H9 (cell line): ENCODE measurements at regions not wholly inside any gene's neighbourhood (a gene's known extent, or its start where the extent isn't known, plus 50 kb on each side); places are given as distances from the start of the nearest gene placed in this dataset.

Experiments
- DNase-seq: peaks from one replicate; pipeline ENCODE4 v3.0.0-alpha.2; 2017
- H2AFZ ChIP-seq: one replicate; pipeline ENCODE4 v1.6.1; 2013; ENCODE audit warnings: mild to moderate bottlenecking, low read length, control low read depth, moderate library complexity
- H2AK5ac ChIP-seq: 2 replicates; pipeline ENCODE4 v1.6.1; 2013; ENCODE audit warnings: low read length, control low read depth, mixed read lengths; ENCODE audit not compliant: insufficient read length
- H2BK120ac ChIP-seq: one replicate; pipeline ENCODE4 v1.6.1; 2013; ENCODE audit warnings: low read depth, mild to moderate bottlenecking, low read length, control low read depth, inconsistent platforms; ENCODE audit not compliant: poor library complexity, severe bottlenecking
- H2BK12ac ChIP-seq: 2 replicates; pipeline ENCODE4 v1.6.1; 2013; ENCODE audit warnings: low read length, control low read depth, mixed read lengths, low read depth; ENCODE audit not compliant: insufficient read length
- H2BK15ac ChIP-seq: 2 replicates; pipeline ENCODE4 v1.6.1; 2013; ENCODE audit warnings: low read depth, low read length, control low read depth
- H2BK20ac ChIP-seq: one replicate; pipeline ENCODE4 v1.6.1; 2013; ENCODE audit warnings: low read depth, mild to moderate bottlenecking, low read length, control low read depth, inconsistent platforms; ENCODE audit not compliant: poor library complexity, severe bottlenecking
- H2BK5ac ChIP-seq: 2 replicates; pipeline ENCODE4 v1.6.1; 2013; ENCODE audit warnings: low read length, control low read depth, mixed read lengths; ENCODE audit not compliant: insufficient read length
- H3K14ac ChIP-seq: 2 replicates; pipeline ENCODE4 v1.6.1; 2013; ENCODE audit warnings: low read length, control low read depth; ENCODE audit not compliant: insufficient read depth
- H3K18ac ChIP-seq: 2 replicates; pipeline ENCODE4 v1.6.1; 2013; ENCODE audit warnings: low read depth, mild to moderate bottlenecking, mixed read lengths, low read length, control low read depth; ENCODE audit not compliant: insufficient read length
- H3K23ac ChIP-seq: 2 replicates; pipeline ENCODE4 v1.6.1; 2013; ENCODE audit warnings: low read length, control low read depth, mixed read lengths, low read depth; ENCODE audit not compliant: insufficient read length
- H3K23me2 ChIP-seq: 2 replicates; pipeline ENCODE4 v1.6.1; 2013; ENCODE audit warnings: low read depth, mild to moderate bottlenecking, mixed read lengths, low read length, control low read depth; ENCODE audit not compliant: insufficient read length, poor library complexity, severe bottlenecking
- H3K27ac ChIP-seq: 2 replicates; pipeline ENCODE4 v1.5.1; 2013; ENCODE audit warnings: low read length, control low read depth, mixed read lengths, low read depth; ENCODE audit not compliant: insufficient read length
- H3K27me3 ChIP-seq: 2 replicates; pipeline ENCODE4 v1.6.1; 2013; ENCODE audit warnings: low read length, control low read depth, inconsistent platforms; ENCODE audit not compliant: insufficient read depth
- H3K4ac ChIP-seq: 2 replicates; pipeline ENCODE4 v1.6.1; 2013; ENCODE audit warnings: low read depth, mild to moderate bottlenecking, control low read depth, inconsistent platforms, low read length, moderate library complexity
- H3K4me1 ChIP-seq: 2 replicates; pipeline ENCODE4 v1.6.1; 2013; ENCODE audit warnings: low read length, control low read depth, inconsistent platforms; ENCODE audit not compliant: insufficient read depth
- H3K4me2 ChIP-seq: 2 replicates; pipeline ENCODE4 v1.6.1; 2013; ENCODE audit warnings: low read length, control low read depth, mixed read lengths; ENCODE audit not compliant: insufficient read length, insufficient read depth
- H3K56ac ChIP-seq: 2 replicates; pipeline ENCODE4 v1.6.1; 2013; ENCODE audit warnings: low read depth, mild to moderate bottlenecking, mixed read lengths, low read length, control low read depth; ENCODE audit not compliant: insufficient read length
- H3K79me1 ChIP-seq: 2 replicates; pipeline ENCODE4 v1.6.1; 2013; ENCODE audit warnings: low read depth, mild to moderate bottlenecking, moderate library complexity, low read length, control low read depth, inconsistent platforms; ENCODE audit not compliant: insufficient read depth, poor library complexity, severe bottlenecking
- H3K79me2 ChIP-seq: 2 replicates; pipeline ENCODE4 v1.6.1; 2013; ENCODE audit warnings: low read length, control low read depth, inconsistent platforms; ENCODE audit not compliant: insufficient read depth
- H3K9ac ChIP-seq: 2 replicates; pipeline ENCODE4 v1.6.1; 2013; ENCODE audit warnings: low read length, control low read depth, mixed read lengths; ENCODE audit not compliant: insufficient read length; ENCODE audit errors: extremely low read depth
- H3K9me3 ChIP-seq: one replicate; pipeline ENCODE4 v1.6.1; 2013; ENCODE audit warnings: low read depth, low read length, inconsistent platforms; ENCODE audit not compliant: control insufficient read depth
- H3T11ph ChIP-seq: one replicate; pipeline ENCODE4 v1.6.1; 2013; ENCODE audit warnings: mild to moderate bottlenecking, low read length, control low read depth, inconsistent platforms
- H4K20me1 ChIP-seq: one replicate; pipeline ENCODE4 v1.6.1; 2013; ENCODE audit not compliant: control insufficient read depth, insufficient read length, insufficient read depth
- H4K5ac ChIP-seq: 2 replicates; pipeline ENCODE4 v1.6.1; 2013; ENCODE audit warnings: low read depth, mild to moderate bottlenecking, mixed read lengths, low read length, control low read depth; ENCODE audit not compliant: insufficient read length
- H4K8ac ChIP-seq: replicated peaks from 2 replicates; pipeline ENCODE4 v1.6.1; 2013; ENCODE audit warnings: low read length, control low read depth, mixed read lengths, low read depth; ENCODE audit not compliant: insufficient read length
- H4K91ac ChIP-seq: 2 replicates; pipeline ENCODE4 v1.6.1; 2013; ENCODE audit warnings: low read depth, mild to moderate bottlenecking, moderate library complexity, mixed read lengths, low read length, control low read depth; ENCODE audit not compliant: insufficient read length
- H3K27ac Mint-ChIP-seq, 3 experiments: 2 replicates in 2 of 3; 3 replicates in 1 of 3; pipeline ENCODE4 v1.8.0; 2020 to 2021; ENCODE audit warnings: mixed read lengths in 3 of 3, mild to moderate bottlenecking in 1 of 3, moderate library complexity in 1 of 3
- H3K27me3 Mint-ChIP-seq: 2 replicates; pipeline ENCODE4 v1.8.0; 2021; ENCODE audit warnings: low read depth, mild to moderate bottlenecking, moderate library complexity, mixed read lengths
- H3K36me3 Mint-ChIP-seq, 3 experiments: 2 replicates in 2 of 3; 3 replicates in 1 of 3; pipeline ENCODE4 v1.8.0; 2020 to 2021; ENCODE audit warnings: low read depth in 3 of 3, mixed read lengths in 3 of 3; ENCODE audit not compliant: insufficient read depth in 1 of 3
- H3K4me1 Mint-ChIP-seq, 2 experiments: 2 replicates each; pipeline ENCODE4 v1.8.0; 2020; ENCODE audit warnings: mixed read lengths in 2 of 2
- H3K4me3 Mint-ChIP-seq, 2 experiments: 2 replicates in 1 of 2; 3 replicates in 1 of 2; pipeline ENCODE4 v1.8.0; 2020 to 2021; ENCODE audit warnings: mild to moderate bottlenecking in 2 of 2, mixed read lengths in 2 of 2, moderate library complexity in 1 of 2
- H3K9me3 Mint-ChIP-seq, 2 experiments: 2 replicates in 1 of 2; 3 replicates in 1 of 2; pipeline ENCODE4 v1.8.0; 2020; ENCODE audit warnings: mild to moderate bottlenecking in 2 of 2, mixed read lengths in 2 of 2, moderate library complexity in 1 of 2
- CTCF ChIP-seq: fragments of 200-600 bp; sonication (generic); conservative IDR thresholded peaks from 3 replicates; pipeline ENCODE4 v1.8.0; 2021; ENCODE audit warnings: antibody characterized with exemption, mild to moderate bottlenecking
- WGBS: extraction: QIAGEN DNeasy Blood & Tissue Kit; methylation state at CpG from one replicate; pipeline ENCODE4 v1.1.7; 2013; ENCODE audit warnings: missing lambda C conversion rate, low lambda C conversion rate, mixed read lengths; ENCODE audit not compliant: insufficient read length; ENCODE audit errors: extremely low coverage; 5-methylcytosine and 5-hydroxymethylcytosine counted together

GRCh38 chr6:130693944-130694343 lies 133.3 kb upstream of the SMLR1 start:
- Histone ChIP-seq H2AFZ (no peak overlapping the region), H2BK15ac (no peak overlapping the region), H2BK20ac (no peak overlapping the region), H3K79me1 (no peaks in the 10 kb centered on the region), H3K23me2 (no peaks in the 10 kb centered on the region), H3K56ac (no peak overlapping the region), H3K14ac (no peak overlapping the region), H2BK12ac (no peak overlapping the region), H3K9me3 (no peaks in the 10 kb centered on the region), H3K23ac (no peak overlapping the region), H2BK120ac (no peak overlapping the region), H2AK5ac (no peak overlapping the region), H3K27me3 (no peaks in the 10 kb centered on the region), H2BK5ac (no peak overlapping the region), H3K79me2 (no peaks in the 10 kb centered on the region), H3K18ac (no peak overlapping the region), H3T11ph (no peak overlapping the region), H4K5ac (no peak overlapping the region), H4K91ac (no peak overlapping the region), H3K9ac (no peak overlapping the region), H3K4me2 (no peak overlapping the region), H4K20me1 (no peaks in the 10 kb centered on the region), H3K27ac (no peak overlapping the region), H3K4me1 (no peaks in the 10 kb centered on the region), H3K4ac (no peak overlapping the region), H4K8ac (no peak overlapping the region)
- no peak for TF ChIP-seq CTCF
- peaks cover 5 to 26% of the 10 kb centered on the region in 2 experiments for H3K4me1 Mint-ChIP-seq
- no peaks in the 10 kb centered on the region for H3K9me3 Mint-ChIP-seq
- WGBS: no CpG with 5 or more reads among the region's 2 CpGs
- DNase-seq: no peak
- no peak overlapping the region for H3K27ac Mint-ChIP-seq
- H3K36me3 Mint-ChIP-seq: no peaks in the 10 kb centered on the region; a peak in 1 of 7 replicates
- H3K4me3 Mint-ChIP-seq: no peak overlapping the region
- H3K27me3 Mint-ChIP-seq: no peaks in the 10 kb centered on the region
